NCI-H2029 treated with DMSO at 0.1 percent for 48 hours (cell line): ENCODE measurements at regions not wholly inside any gene's neighbourhood (a gene's known extent, or its start where the extent isn't known, plus 50 kb on each side); places are given as distances from the start of the nearest gene placed in this dataset.

ENCODE experiments used
- DNase-seq: peaks from one replicate; lab custom pipeline; 2025; lab: John Stamatoyannopoulos, UW

DNA sequence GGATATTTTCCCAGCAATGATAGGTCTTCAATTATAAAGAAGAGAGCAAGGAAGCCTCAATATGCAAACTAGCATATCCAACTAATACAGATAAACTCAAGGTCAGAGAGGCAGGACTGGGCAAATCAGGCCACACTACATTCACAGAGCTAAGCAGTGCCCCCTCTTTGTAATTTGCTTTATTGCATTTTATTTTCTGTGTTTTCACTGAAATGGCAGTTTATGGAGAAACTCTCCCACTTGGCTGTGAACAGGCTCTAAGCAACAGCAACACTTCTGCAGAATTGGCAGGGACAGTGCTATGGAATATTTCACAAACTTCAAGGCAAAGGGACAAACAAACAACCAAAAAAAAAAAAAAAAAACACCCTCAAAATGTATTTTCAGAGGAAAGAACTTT lies 93.4 kb upstream of the SOD1 start:
- DNase-seq, result no peak

DNA sequence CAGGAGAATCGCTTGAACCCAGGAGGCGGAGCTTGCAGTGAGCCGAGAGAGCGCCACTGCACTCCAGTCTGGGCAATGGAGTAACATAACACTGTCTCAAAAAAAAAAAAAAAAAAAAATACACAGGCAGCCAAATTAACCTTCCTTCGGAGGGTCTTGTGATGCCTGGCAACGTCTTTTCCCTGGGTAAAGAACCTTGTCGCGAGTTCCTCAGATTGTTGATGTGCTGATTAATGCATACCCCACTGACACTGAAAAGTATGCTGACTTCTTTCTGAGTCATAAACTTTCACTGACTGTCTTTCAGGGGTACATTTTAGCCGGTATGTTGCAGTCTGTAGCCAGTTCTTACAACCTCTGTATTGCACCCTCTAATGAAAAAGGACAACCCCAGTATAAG lies 95.1 kb upstream of the SOD1 start:
- DNase-seq, result no peak

GRCh38 chr21:31560479-31560878 lies 99.0 kb upstream of the SOD1 start:
- DNase-seq, result no peak

GRCh38 chr21:31559368-31560119 lies 99.9 kb upstream of the SOD1 start:
- DNase-seq, result peak; percentile 95

DNA sequence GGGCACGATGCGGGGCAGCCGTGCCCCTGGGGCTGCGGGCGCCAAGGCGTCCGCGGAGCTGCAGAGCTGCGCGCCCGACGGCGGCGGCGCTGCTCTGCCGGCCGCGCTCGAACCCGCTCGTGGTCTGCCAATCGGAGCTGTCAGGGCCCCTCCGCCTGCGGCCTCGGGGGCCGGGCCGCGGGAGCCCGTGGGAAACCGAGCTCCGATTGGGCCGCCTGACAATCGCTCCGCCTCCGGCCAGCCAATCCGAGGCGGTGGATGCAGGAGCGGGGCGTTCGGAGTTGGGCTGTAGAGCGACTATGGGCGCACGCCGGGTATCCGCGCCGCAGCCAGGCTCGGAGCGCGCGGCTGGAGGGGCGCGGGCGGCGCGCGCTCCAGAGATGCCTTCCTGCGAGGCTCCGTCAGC lies 100.5 kb upstream of the SOD1 start:
- peak; percentile 83 for DNase-seq

DNA sequence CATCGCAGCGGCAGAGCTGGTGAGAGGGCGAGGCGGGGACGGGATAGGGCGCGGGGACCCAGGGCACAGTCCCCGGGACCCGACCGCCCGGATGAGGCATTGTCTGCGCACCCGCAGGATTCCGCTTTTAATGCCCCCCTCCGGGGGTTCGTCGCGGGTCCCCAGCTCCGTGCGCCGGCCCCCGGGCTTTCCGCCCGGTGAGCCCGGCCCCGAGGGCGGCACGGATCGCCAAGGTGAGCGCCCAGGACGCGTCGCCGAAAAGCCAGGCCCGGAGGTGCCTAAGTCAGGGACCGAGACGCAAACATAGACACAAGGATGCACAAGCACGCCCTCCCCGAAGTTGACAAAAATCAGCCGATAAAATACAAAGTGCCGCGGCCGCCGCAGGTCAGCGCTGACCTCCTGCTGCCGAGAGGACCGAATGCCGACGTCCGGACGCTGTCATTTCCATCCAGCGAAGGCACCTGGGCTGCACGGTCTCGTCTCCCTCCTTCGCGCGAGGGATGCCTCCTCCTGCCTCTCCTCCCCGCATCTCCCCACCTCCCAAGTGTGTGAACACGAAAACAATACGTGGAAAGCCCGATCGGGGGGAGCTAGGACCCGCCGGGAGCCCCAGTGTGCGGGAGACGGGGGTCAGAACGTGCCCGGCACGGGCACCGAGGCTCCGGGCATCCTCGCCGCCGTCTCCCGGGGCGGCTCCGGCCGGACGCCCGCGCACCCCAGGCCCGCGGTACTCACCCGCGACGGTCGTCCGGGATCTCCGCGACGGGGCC lies 101.1 kb upstream of the SOD1 start:
- no peak for DNase-seq

- DNase-seq, result no peak
Measured at GRCh38 chr21:31557421-31558188, 101.9 kb upstream of the SOD1 start.

- no peak for DNase-seq
Measured at GRCh38 chr21:31556662-31557061, 102.8 kb upstream of the SOD1 start.

- no peak for DNase-seq
Measured at GRCh38 chr21:31555741-31556191, 103.7 kb upstream of the SOD1 start.

- DNase-seq, result no peak
Measured at GRCh38 chr21:31554511-31555022, 104.9 kb upstream of the SOD1 start.

DNA sequence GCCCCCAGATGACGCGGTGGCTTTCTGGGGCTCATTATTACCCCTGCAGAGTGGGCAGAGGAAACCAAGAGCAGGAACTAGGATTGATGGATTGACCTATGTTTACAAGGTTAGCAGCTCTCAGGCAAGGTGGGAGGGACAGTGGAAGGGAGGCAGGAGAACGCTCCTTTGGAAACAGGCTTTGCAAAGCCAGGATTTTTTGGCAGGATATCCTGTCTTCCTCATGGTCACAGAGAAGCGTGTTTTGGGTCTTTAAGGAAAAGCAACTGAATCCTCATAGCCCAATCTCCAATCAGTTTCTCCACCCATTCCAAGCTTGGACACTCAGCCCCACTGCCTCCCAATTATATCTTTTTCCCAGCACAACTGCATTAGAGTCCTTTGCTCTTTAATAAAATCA lies 105.6 kb upstream of the SOD1 start:
- DNase-seq, result no peak

GRCh38 chr21:31553461-31553860 lies 106.0 kb upstream of the SOD1 start:
- DNase-seq, result no peak

DNA sequence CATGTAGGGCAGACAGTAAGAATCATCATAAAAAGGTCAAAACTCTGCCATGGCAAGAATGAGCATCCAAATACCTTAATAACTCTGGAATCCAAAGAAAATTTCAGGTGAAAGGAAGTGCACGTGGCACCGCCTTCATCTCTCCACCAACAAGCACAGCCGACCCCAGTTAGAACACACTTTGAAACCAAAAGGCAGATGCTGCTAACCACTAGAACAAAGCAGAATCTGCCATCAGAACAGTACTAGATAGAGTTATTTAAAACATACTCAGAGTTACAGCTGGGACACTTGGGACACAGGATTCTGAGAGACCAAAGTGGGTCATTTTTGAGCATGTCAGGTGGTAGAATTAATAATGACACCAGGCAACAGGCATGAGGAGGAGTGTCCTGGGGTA lies 106.7 kb upstream of the SOD1 start:
- DNase-seq, result no peak

DNA sequence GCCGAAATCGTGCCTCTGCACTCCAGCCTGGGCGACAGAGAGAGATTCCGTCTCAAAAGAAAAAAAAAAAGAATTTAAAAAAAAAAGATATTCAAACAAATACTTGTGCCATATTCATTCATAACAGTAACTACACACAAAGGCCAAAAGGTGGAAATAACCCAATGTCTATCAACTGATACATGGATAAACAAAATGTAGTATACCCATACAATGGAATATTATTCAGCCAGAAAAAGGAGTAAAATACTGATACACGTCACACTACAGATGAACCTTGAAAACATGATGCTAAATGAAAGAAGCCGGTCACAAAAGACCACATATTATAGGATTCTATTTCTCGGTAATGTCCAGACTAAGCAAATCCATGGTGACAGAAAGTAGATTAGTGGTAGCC lies 109.4 kb upstream of the SOD1 start:
- no peak for DNase-seq

DNA sequence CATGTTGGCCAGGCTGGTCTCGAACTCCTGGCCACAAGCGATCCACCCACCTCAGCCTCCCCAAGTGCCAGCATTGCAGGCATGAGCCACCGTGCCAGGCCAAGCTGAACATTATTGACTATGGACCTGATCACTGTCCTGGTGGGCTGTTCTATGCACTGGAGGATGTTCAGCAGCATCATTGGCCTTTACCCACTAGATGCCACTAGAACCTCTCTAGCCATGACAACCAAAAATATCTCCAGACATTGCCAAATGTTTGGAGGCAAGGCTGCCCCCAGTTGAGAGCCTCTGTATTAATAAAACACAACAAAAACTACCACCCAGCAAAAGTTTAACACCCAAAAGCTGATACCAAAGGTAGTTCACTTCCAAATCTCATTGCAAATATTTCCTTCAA lies 110.8 kb upstream of the SOD1 start:
- DNase-seq, result no peak

- no peak for DNase-seq
Measured at GRCh38 chr21:31546443-31547170, 112.9 kb upstream of the SOD1 start.

GRCh38 chr21:31545036-31545435 lies 114.5 kb upstream of the SOD1 start:
- no peak for DNase-seq

- no peak for DNase-seq
Measured at GRCh38 chr21:31543191-31543590, 116.3 kb upstream of the SOD1 start.

DNA sequence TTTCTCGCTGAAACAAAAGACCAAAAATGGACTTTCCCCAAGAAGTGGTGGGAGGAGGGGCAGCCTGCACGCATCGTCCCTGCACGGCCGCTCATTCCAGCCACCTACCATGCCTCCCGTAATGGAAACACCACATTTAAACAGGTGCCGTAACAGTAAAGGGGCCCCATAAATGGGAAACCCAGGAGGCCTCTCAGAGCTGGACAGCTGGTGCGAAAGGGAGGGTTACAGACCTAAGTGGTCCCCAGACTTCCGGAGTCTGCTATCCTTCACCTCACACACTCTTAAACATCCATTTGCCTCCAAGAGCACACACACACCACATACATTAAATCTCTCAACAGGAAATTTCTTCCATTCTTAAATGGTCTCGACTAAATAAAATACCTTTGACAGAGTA lies 120.7 kb upstream of the SOD1 start:
- no peak for DNase-seq

DNA sequence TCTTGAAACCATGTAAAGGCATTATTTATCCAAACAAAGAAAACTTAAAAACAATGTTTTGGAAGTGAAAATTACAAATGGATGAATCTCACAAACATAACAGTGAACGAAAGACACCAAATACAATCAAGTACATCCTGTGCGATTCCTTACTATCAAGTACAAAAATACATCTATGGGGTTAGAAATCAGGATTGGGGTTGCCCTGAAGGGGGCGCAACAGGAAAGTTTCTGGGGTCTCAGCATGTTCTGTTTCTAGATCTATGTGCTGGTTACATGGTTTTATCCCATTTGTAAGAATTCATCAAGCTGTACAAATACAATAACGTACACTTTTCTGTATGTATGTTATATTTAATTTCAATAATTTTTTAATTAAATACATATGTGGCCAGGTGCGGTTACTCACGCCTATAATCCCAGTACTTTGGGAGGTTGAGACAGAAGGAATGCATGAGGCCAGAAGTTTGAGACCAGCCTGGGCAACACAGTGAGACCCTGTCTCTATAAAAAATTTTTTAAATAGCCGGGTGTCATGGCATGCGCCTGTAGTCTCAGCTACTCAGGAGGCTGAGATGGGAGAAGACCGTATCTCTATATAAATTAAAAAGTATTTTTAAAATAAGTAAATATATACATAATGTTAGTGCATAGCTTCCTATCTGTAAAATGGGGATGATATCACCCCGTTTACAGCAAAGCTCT lies 121.5 kb upstream of the SOD1 start:
- no peak for DNase-seq

DNA sequence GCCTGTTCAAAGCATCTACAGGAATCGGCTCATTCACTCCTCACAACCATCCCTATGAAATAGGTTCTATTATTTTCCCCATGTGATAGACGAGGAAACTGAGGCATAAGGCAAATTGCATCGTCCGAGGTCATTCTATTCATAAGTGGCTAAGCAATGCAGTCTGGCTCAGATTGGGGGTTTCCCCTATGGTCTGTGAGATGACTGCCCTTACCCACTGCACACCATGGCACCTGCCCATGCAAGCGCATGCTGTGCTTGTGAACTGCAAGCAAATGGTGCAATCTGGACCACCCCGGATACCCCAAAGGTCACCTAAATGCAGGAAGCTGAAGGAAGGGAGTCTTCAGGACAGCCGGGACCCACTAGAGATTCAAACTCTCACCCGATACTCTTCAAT lies 123.4 kb upstream of the SOD1 start:
- no peak for DNase-seq
